Loucy (cell line): ENCODE measurements at regions not wholly inside any gene's neighbourhood (a gene's known extent, or its start where the extent isn't known, plus 50 kb on each side); places are given as distances from the start of the nearest gene placed in this dataset.

Experiments used
- H2AFZ ChIP-seq: fragments of 200-600 bp; sonication (generic); 2 replicates; pipeline ENCODE4 v1.6.0; 2016; ENCODE audit warnings: antibody characterized with exemption, mild to moderate bottlenecking, low read length, moderate library complexity
- H3F3A ChIP-seq: fragments of 200-600 bp; 2 replicates; pipeline ENCODE4 v1.6.0; 2016; ENCODE audit warnings: antibody characterized with exemption, low read depth, mild to moderate bottlenecking
- H3K27me3 ChIP-seq: fragments of 200-600 bp; sonication (generic); 2 replicates; pipeline ENCODE4 v1.6.1; 2014; ENCODE audit warnings: low read length, mild to moderate bottlenecking; ENCODE audit not compliant: insufficient read depth, poor library complexity, severe bottlenecking
- H3K36me3 ChIP-seq: fragments of 200-600 bp; sonication (generic); 2 replicates; pipeline ENCODE4 v1.6.1; 2016; ENCODE audit warnings: low read length; ENCODE audit not compliant: insufficient read depth
- H3K4me1 ChIP-seq: fragments of 200-600 bp; sonication (generic); 2 replicates; pipeline ENCODE4 v1.5.1; 2014; ENCODE audit warnings: low read length, mild to moderate bottlenecking; ENCODE audit not compliant: insufficient read depth, poor library complexity, severe bottlenecking
- H3K4me2 ChIP-seq: fragments of 200-600 bp; sonication (generic); 2 replicates; pipeline ENCODE4 v1.6.0; 2014; ENCODE audit warnings: antibody characterized with exemption, low read length, low read depth, mild to moderate bottlenecking; ENCODE audit not compliant: poor library complexity, severe bottlenecking
- H3K4me3 ChIP-seq: fragments of 200-600 bp; sonication (generic); 2 replicates; pipeline ENCODE4 v1.5.1; 2014; ENCODE audit warnings: low read length, mild to moderate bottlenecking, mixed read lengths; ENCODE audit not compliant: poor library complexity, severe bottlenecking
- H3K79me2 ChIP-seq: fragments of 200-600 bp; sonication (generic); 2 replicates; pipeline ENCODE4 v1.6.1; 2014; ENCODE audit warnings: low read length; ENCODE audit not compliant: insufficient read depth
- H3K9ac ChIP-seq: fragments of 200-600 bp; sonication (generic); 2 replicates; pipeline ENCODE4 v1.6.0; 2014; ENCODE audit warnings: mild to moderate bottlenecking, low read depth, low read length, moderate library complexity; ENCODE audit not compliant: poor library complexity, severe bottlenecking
- H3K9me2 ChIP-seq: fragments of 200-600 bp; sonication (generic); replicated peaks from 2 replicates; pipeline ENCODE4 v1.6.1; 2016; ENCODE audit warnings: low read depth, low read length, mixed read lengths
- H3K9me3 ChIP-seq: fragments of 200-600 bp; sonication (generic); 2 replicates; pipeline ENCODE4 v1.6.1; 2014; ENCODE audit warnings: mild to moderate bottlenecking, antibody characterized with exemption, low read length, low read depth; ENCODE audit not compliant: insufficient read depth
- H4K20me1 ChIP-seq: fragments of 200-600 bp; sonication (generic); 2 replicates; pipeline ENCODE4 v1.6.0; 2014; ENCODE audit warnings: antibody characterized with exemption, low read length, mild to moderate bottlenecking; ENCODE audit not compliant: insufficient read depth, poor library complexity, severe bottlenecking
- CTCF ChIP-seq: fragments of 200-600 bp; sonication (generic); conservative IDR thresholded peaks from 2 replicates; pipeline ENCODE4 v1.5.1; 2014; ENCODE audit warnings: mild to moderate bottlenecking, antibody characterized with exemption, low read length
- EZH2phosphoT487 ChIP-seq: fragments of 200-600 bp; IDR thresholded peaks from 2 replicates; pipeline ENCODE4 v1.6.1; 2018; ENCODE audit warnings: antibody characterized with exemption, mild to moderate bottlenecking, moderate library complexity, borderline replicate concordance

- Histone ChIP-seq H3K27me3 (no peaks in the 10 kb centered on the region), H3K9me3 (no peaks in the 10 kb centered on the region), H3F3A (no peaks in the 10 kb centered on the region), H3K36me3 (no peaks in the 10 kb centered on the region), H4K20me1 (no peaks in the 10 kb centered on the region), H3K4me3 (no peak overlapping the region), H3K4me1 (no peaks in the 10 kb centered on the region), H3K9me2 (no peaks in the 10 kb centered on the region), H3K4me2 (no peak overlapping the region), H3K9ac (no peak overlapping the region), H3K79me2 (no peaks in the 10 kb centered on the region), H2AFZ (no peak overlapping the region)
- TF ChIP-seq CTCF (no peak), EZH2phosphoT487 (no peak)
Observed at GRCh38 chr2:150856596-150857281, 369.3 kb upstream of the RND3 start.

GRCh38 chr2:150853263-150853662 lies 365.8 kb upstream of the RND3 start:
- Histone ChIP-seq H2AFZ (no peak overlapping the region), H3F3A (no peaks in the 10 kb centered on the region), H3K27me3 (no peaks in the 10 kb centered on the region), H3K9ac (no peak overlapping the region), H3K9me3 (no peaks in the 10 kb centered on the region), H4K20me1 (no peaks in the 10 kb centered on the region), H3K4me2 (no peak overlapping the region), H3K79me2 (no peaks in the 10 kb centered on the region), H3K36me3 (no peaks in the 10 kb centered on the region), H3K4me1 (peaks cover 1% of the 10 kb centered on the region), H3K4me3 (no peak overlapping the region), H3K9me2 (no peaks in the 10 kb centered on the region)
- TF ChIP-seq EZH2phosphoT487, result no peak
- no peak for TF ChIP-seq CTCF

GRCh38 chr2:150850641-150851040 lies 363.2 kb upstream of the RND3 start:
- no peaks in the 10 kb centered on the region for H3K79me2 ChIP-seq
- H2AFZ ChIP-seq, result no peak overlapping the region
- no peak overlapping the region for H3K9ac ChIP-seq
- no peaks in the 10 kb centered on the region for H3K9me3 ChIP-seq
- no peak overlapping the region for H3K4me3 ChIP-seq
- peaks cover 18% of the 10 kb centered on the region for H3K4me1 ChIP-seq
- TF ChIP-seq EZH2phosphoT487, result no peak
- TF ChIP-seq CTCF, result no peak
- no peaks in the 10 kb centered on the region for H3K9me2 ChIP-seq
- no peaks in the 10 kb centered on the region for H3K36me3 ChIP-seq
- H3F3A ChIP-seq, result no peaks in the 10 kb centered on the region
- H3K4me2 ChIP-seq, result no peak overlapping the region
- H3K27me3 ChIP-seq, result no peaks in the 10 kb centered on the region
- no peaks in the 10 kb centered on the region for H4K20me1 ChIP-seq
